22Rv1 (cell line): ENCODE measurements at regions not wholly inside any gene's neighbourhood (a gene's known extent, or its start where the extent isn't known, plus 50 kb on each side); places are given as distances from the start of the nearest gene placed in this dataset.

Experiments
- CTCF ChIP-seq: fragments of 450-650 bp; IDR thresholded peaks from 2 replicates; pipeline ENCODE4 v1.5.1; 2017; ENCODE audit warnings: mild to moderate bottlenecking
- ZFX ChIP-seq: fragments of 450-650 bp; IDR thresholded peaks from 2 replicates; pipeline ENCODE4 v1.6.1; 2017; ENCODE audit warnings: antibody characterized with exemption, borderline replicate concordance

GRCh38 chr4:67344594-67345380 lies 200.5 kb downstream of the CENPC start:
- TF ChIP-seq CTCF: no peak
- TF ChIP-seq ZFX: no peak
